ENCODE measurements at regions not wholly inside any gene's neighbourhood (a gene's known extent, or its start where the extent isn't known, plus 50 kb on each side); places are given as distances from the start of the nearest gene placed in this dataset.
"Not testable (repeated sequence)": the region's sequence is repeated elsewhere in the genome, so short reads cannot be mapped to it uniquely, and the experiment has no call there.

DNA sequence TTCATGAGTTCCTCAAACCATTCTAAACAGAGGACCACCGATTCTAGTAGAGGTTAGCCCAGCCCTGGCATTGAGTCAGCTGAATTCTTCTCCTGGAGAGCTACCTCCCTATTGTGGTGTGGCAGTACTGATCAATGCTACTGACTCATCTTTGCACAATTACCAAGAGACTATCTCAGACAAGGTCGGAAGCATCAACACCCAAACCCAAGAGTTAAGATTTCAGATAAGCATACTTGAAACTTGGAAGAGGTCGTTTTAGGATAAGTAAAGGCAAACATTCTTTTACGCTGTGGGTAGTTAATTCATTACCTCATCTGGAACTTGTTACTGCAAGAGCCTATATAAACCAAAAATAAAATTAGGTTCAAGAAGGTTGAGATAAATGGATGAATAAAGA lies 154.6 kb upstream of the NRBF2 start:
- Histone ChIP-seq H3K4me1 (no peaks in the 10 kb centered on the region), H3K9me3 (peaks cover 0 to 13% (median 0%) of the 10 kb centered on the region in 12 donors), H3K27me3 (no peaks in the 10 kb centered on the region), H3K4me3 (no peak overlapping the region), H3K27ac (no peak overlapping the region), H3K36me3 (no peaks in the 10 kb centered on the region)
- TF ChIP-seq POLR2A (IDR thresholded peaks at IDR 0.05), result no peak
- TF ChIP-seq, protein P1, sequence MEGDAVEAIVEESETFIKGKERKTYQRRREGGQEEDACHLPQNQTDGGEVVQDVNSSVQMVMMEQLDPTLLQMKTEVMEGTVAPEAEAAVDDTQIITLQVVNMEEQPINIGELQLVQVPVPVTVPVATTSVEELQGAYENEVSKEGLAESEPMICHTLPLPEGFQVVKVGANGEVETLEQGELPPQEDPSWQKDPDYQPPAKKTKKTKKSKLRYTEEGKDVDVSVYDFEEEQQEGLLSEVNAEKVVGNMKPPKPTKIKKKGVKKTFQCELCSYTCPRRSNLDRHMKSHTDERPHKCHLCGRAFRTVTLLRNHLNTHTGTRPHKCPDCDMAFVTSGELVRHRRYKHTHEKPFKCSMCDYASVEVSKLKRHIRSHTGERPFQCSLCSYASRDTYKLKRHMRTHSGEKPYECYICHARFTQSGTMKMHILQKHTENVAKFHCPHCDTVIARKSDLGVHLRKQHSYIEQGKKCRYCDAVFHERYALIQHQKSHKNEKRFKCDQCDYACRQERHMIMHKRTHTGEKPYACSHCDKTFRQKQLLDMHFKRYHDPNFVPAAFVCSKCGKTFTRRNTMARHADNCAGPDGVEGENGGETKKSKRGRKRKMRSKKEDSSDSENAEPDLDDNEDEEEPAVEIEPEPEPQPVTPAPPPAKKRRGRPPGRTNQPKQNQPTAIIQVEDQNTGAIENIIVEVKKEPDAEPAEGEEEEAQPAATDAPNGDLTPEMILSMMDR (IDR thresholded peaks at IDR 0.05), result no peak
- DNase-seq (no peak), ATAC-seq (no peak)
- intact Hi-C loops (cut with DNase I), result no loop called here
- WGBS, 4 donors, result 66 to 76% (median 73%) methylated on average over 4 of the region's 4 CpGs

DNA sequence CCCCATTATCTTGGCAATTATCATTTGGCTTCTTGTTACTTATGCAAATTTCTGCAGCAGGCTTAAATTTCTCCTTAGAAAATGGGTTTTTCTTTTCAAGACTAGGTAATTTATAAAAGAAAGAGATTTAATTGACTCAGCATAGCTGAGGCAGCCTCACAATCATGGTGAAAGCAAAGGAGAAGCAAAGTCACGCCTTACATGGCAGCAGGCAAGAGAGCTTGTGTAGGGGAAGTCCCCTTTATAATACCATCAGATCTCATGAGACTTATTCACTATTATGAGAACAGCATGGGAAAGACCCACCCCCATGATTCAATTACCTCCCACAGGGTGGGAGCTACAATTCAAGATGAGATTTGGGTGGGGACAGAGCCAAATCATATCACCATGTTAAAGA lies 158.3 kb upstream of the NRBF2 start:
- H3K4me1 ChIP-seq; H3K4me3 ChIP-seq; DNase-seq; intact Hi-C loops (cut with DNase I); ATAC-seq; H3K27ac ChIP-seq; H3K36me3 ChIP-seq; H3K27me3 ChIP-seq: not testable (repeated sequence)
- H3K9me3 ChIP-seq, result peaks cover 0 to 13% (median 0%) of the 10 kb centered on the region in 12 donors
- WGBS, 4 donors, result 79 to 80% (median 79%) methylated on average over 1 of the region's 1 CpG

DNA sequence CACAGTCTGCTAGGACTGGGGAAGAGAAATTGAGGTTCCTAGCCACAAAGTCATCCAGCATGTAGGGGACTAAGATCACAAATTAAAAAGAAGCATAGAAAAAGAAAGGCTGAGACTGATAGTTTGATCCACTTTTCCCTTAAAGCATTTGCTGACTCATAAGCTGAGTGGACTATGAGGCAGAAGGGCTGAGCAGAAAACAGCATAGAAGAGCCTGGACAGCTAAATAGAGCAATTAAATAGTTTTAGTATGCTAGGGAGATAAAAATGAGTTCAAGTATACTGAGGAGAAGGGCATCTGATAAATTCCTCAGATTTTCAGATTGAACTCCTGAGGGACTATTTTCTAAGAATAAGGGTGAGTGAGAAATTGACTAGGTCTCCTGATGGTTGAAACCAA lies 155.9 kb upstream of the EGR2 start:
- H3K4me1 ChIP-seq, result no peaks in the 10 kb centered on the region
- H3K27ac ChIP-seq, result no peak overlapping the region
- TF ChIP-seq, protein P1 (IDR thresholded peaks at IDR 0.05), result no peak
- TF ChIP-seq POLR2A (IDR thresholded peaks at IDR 0.05), result no peak
- H3K4me3 ChIP-seq, result no peak overlapping the region
- ATAC-seq (no peak), DNase-seq (no peak)
- peaks cover 0 to 13% (median 0%) of the 10 kb centered on the region in 12 donors for H3K9me3 ChIP-seq
- intact Hi-C loops (cut with DNase I), result no loop called here
- H3K36me3 ChIP-seq, result no peaks in the 10 kb centered on the region
- H3K27me3 ChIP-seq, result peaks cover 0 to 8% (median 0%) of the 10 kb centered on the region in 9 donors

DNA sequence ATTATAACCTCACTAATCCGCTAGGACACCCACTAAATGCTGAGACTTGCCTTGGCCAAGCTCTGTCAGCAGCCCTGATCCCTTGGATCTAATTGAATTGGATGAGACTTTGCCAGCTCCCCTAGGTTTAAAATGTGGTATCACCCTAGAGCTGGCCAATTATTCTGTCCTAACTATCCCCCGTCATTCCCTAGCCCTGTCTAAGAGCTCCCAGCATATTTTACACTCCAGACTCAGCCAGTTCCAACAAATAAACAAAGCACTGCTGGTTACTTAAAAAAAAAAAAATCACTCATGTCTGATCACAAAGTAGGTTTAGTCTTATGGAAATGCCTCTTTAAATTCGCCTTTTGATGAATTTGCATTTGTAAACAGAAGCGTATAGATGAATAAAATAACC lies 147.9 kb upstream of the EGR2 start:
- H3K4me3 ChIP-seq, result no peak overlapping the region
- WGBS, 4 donors, result 82 to 86% (median 83%) methylated on average over 4 of the region's 4 CpGs
- intact Hi-C loops (cut with DNase I), result no loop called here
- ATAC-seq, result no peak
- H3K4me1 ChIP-seq, result peaks cover 0 to 5% (median 0%) of the 10 kb centered on the region in 12 donors
- DNase-seq, result no peak
- TF ChIP-seq, protein P1 (IDR thresholded peaks at IDR 0.05), result no peak
- no peak for TF ChIP-seq POLR2A (IDR thresholded peaks at IDR 0.05)
- no peaks in the 10 kb centered on the region for H3K36me3 ChIP-seq
- no peak overlapping the region for H3K27ac ChIP-seq
- peaks cover 0 to 6% (median 0%) of the 10 kb centered on the region in 12 donors for H3K9me3 ChIP-seq
- no peaks in the 10 kb centered on the region for H3K27me3 ChIP-seq

DNA sequence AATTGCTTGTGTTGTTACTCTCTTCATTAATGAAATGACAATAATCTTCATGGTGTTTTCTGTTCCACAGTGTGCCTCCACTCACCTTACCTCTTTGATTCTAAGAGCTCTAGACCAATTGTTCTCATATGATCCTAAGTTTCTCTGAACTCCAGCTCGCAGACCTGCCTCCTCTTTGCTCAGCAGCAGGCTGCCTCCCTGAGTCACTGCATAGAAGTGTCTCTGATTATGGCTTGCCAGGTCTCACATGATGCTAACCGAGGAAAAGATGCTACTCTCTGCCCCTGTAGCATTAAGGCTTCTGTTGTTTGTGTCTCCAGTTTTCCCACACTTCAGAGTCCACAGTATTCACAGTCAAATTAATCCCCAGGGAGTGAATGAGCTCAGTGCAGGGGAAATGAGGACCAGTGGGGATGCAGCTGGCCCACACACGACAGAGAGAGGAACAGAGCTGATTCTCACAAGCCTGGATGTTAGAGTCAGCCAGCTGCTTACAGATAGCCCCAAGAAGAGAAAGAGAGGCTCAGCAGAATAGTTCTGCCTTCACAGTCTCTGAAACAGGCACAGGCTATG lies 145.9 kb upstream of the EGR2 start:
- intact Hi-C loops (cut with DNase I), result no loop called here
- 27 to 42% (median 37%) methylated on average over 3 of the region's 3 CpGs for WGBS, 4 donors
- peak overlapping the region in 5 of 12 donors; percentile 36 to 70 (median 60) for H3K27ac ChIP-seq
- peaks cover 0 to 10% (median 0%) of the 10 kb centered on the region in 12 donors for H3K4me1 ChIP-seq
- TF ChIP-seq POLR2A (IDR thresholded peaks at IDR 0.05), result no peak
- TF ChIP-seq, protein P1 (IDR thresholded peaks at IDR 0.05), result peak in 2 of 12 donors; percentile 13 to 16
- no peaks in the 10 kb centered on the region for H3K36me3 ChIP-seq
- ATAC-seq, result peak in 3 of 4 donors; percentile 69 to 93 (median 92)
- H3K27me3 ChIP-seq, result no peaks in the 10 kb centered on the region
- DNase-seq, result peak in 3 of 5 donors; percentile 43 to 60 (median 52)
- no peak overlapping the region for H3K4me3 ChIP-seq
- H3K9me3 ChIP-seq, result peaks cover 0 to 6% (median 0%) of the 10 kb centered on the region in 12 donors
